ENCODE measurements at regions not wholly inside any gene's neighbourhood (a gene's known extent, or its start where the extent isn't known, plus 50 kb on each side); places are given as distances from the start of the nearest gene placed in this dataset.
"Not testable (repeated sequence)": the region's sequence is repeated elsewhere in the genome, so short reads cannot be mapped to it uniquely, and the experiment has no call there.

- DNase-seq, result no peak
- intact Hi-C loops (cut with DNase I, micrococcal nuclease), result loop anchor here in 1 of 2 donors (5.0 kb wide), 1 partner anchor 1141 kb away; no protein-coding TSS in a partner anchor
These were observed 346.7 kb upstream of the ANKRD30A start for GRCh38 chr10:36778651-36779050.

GRCh38 chr10:36773652-36774051 is 351.7 kb upstream of the ANKRD30A start:
- ATAC-seq (no peak), DNase-seq (no peak)
- no peak for TF ChIP-seq CTCF (IDR thresholded peaks at IDR 0.05)
- H3K4me3 ChIP-seq, result no peak overlapping the region
- H3K9me3 ChIP-seq, result peaks cover 11% of the 10 kb centered on the region
- no peaks in the 10 kb centered on the region for H3K4me1 ChIP-seq (ENCODE audit: low read depth)
- H3K36me3 ChIP-seq (ENCODE audit: low read depth), result no peaks in the 10 kb centered on the region
- intact Hi-C loops (cut with DNase I, micrococcal nuclease), result no loop called here

More at GRCh38 chr10:36778651-36779050, 346.7 kb upstream of the ANKRD30A start:
- Histone ChIP-seq H3K4me3 (no peak overlapping the region), H3K9me3 (peaks cover 2% of the 10 kb centered on the region), H3K4me1 (ENCODE audit: low read depth) (no peaks in the 10 kb centered on the region), H3K36me3 (ENCODE audit: low read depth) (no peaks in the 10 kb centered on the region)
- no peak for TF ChIP-seq CTCF (IDR thresholded peaks at IDR 0.05)
- ATAC-seq, result no peak

GRCh38 chr10:36771725-36772124 is 353.7 kb upstream of the ANKRD30A start:
- H3K4me3 ChIP-seq, result no peak overlapping the region
- H3K4me1 ChIP-seq (ENCODE audit: low read depth), result no peaks in the 10 kb centered on the region
- H3K9me3 ChIP-seq, result peaks cover 21% of the 10 kb centered on the region
- ATAC-seq (no peak), DNase-seq (no peak)
- no peak for TF ChIP-seq CTCF (IDR thresholded peaks at IDR 0.05)
- no peaks in the 10 kb centered on the region for H3K36me3 ChIP-seq (ENCODE audit: low read depth)
- intact Hi-C loops (cut with DNase I, micrococcal nuclease), result no loop called here

GRCh38 chr10:36769741-36770140 is 355.7 kb upstream of the ANKRD30A start:
- intact Hi-C loops (cut with DNase I, micrococcal nuclease); ATAC-seq: not testable (repeated sequence)

GRCh38 chr10:36766940-36767339 is 358.5 kb upstream of the ANKRD30A start:
- ATAC-seq (no peak), DNase-seq (no peak)
- Histone ChIP-seq H3K4me3 (no peak overlapping the region), H3K36me3 (ENCODE audit: low read depth) (no peaks in the 10 kb centered on the region), H3K4me1 (ENCODE audit: low read depth) (no peaks in the 10 kb centered on the region), H3K9me3 (peaks cover 30% of the 10 kb centered on the region)
- intact Hi-C loops (cut with DNase I, micrococcal nuclease), result no loop called here
- TF ChIP-seq CTCF (IDR thresholded peaks at IDR 0.05), result no peak

More at GRCh38 chr10:36769741-36770140, 355.7 kb upstream of the ANKRD30A start:
- H3K36me3 ChIP-seq (ENCODE audit: low read depth); H3K4me1 ChIP-seq (ENCODE audit: low read depth); DNase-seq; H3K4me3 ChIP-seq: not testable (repeated sequence)
- peaks cover 21% of the 10 kb centered on the region for H3K9me3 ChIP-seq

- no peak for TF ChIP-seq CTCF (IDR thresholded peaks at IDR 0.05)
- ATAC-seq, result no peak
- Histone ChIP-seq H3K9me3 (peaks cover 30% of the 10 kb centered on the region), H3K4me1 (ENCODE audit: low read depth) (no peaks in the 10 kb centered on the region), H3K4me3 (no peak overlapping the region), H3K36me3 (ENCODE audit: low read depth) (no peaks in the 10 kb centered on the region)
- no peak for DNase-seq
- intact Hi-C loops (cut with DNase I, micrococcal nuclease), result no loop called here
These were observed 359.0 kb upstream of the ANKRD30A start for GRCh38 chr10:36766415-36766810.
